ENCODE measurements at regions not wholly inside any gene's neighbourhood (a gene's known extent, or its start where the extent isn't known, plus 50 kb on each side); places are given as distances from the start of the nearest gene placed in this dataset.

- no peak for TF ChIP-seq CTCF (IDR thresholded peaks at IDR 0.05; ENCODE audit: low read depth, low read length)
- H3K4me3 ChIP-seq (ENCODE audit: low read depth, low read length), result no peak overlapping the region
Measured at GRCh38 chr5:171669571-171669970, 116.0 kb upstream of the SMIM23 start.

- no peak overlapping the region for H3K4me3 ChIP-seq (ENCODE audit: low read depth, low read length)
- no peak for TF ChIP-seq CTCF (IDR thresholded peaks at IDR 0.05; ENCODE audit: low read depth, low read length)
Measured at GRCh38 chr5:171672556-171672955, 113.1 kb upstream of the SMIM23 start.

- TF ChIP-seq CTCF (IDR thresholded peaks at IDR 0.05; ENCODE audit: low read depth, low read length), result no peak
- no peak overlapping the region for H3K4me3 ChIP-seq (ENCODE audit: low read depth, low read length)
Measured at GRCh38 chr5:171673328-171673727, 112.3 kb upstream of the SMIM23 start.

- H3K4me3 ChIP-seq (ENCODE audit: low read depth, low read length), result no peak overlapping the region
- TF ChIP-seq CTCF (IDR thresholded peaks at IDR 0.05; ENCODE audit: low read depth, low read length), result no peak
Measured at GRCh38 chr5:171673840-171674239, 111.8 kb upstream of the SMIM23 start.

- no peak overlapping the region for H3K4me3 ChIP-seq (ENCODE audit: low read depth, low read length)
Measured at GRCh38 chr5:171675511-171675910, 110.1 kb upstream of the SMIM23 start.

GRCh38 chr5:171676286-171676944 lies 109.2 kb upstream of the SMIM23 start:
- TF ChIP-seq CTCF (IDR thresholded peaks at IDR 0.05; ENCODE audit: low read depth, low read length), result no peak

More at GRCh38 chr5:171675511-171675910, 110.1 kb upstream of the SMIM23 start:
- TF ChIP-seq CTCF (IDR thresholded peaks at IDR 0.05; ENCODE audit: low read depth, low read length), result no peak

GRCh38 chr5:171678646-171679045 lies 107.0 kb upstream of the SMIM23 start:
- TF ChIP-seq CTCF (IDR thresholded peaks at IDR 0.05; ENCODE audit: low read depth, low read length), result no peak
- H3K4me3 ChIP-seq (ENCODE audit: low read depth, low read length), result no peak overlapping the region

More at GRCh38 chr5:171676286-171676944, 109.2 kb upstream of the SMIM23 start:
- H3K4me3 ChIP-seq (ENCODE audit: low read depth, low read length), result no peak overlapping the region

Measured in WI38 (cell line).